ENCODE measurements at regions not wholly inside any gene's neighbourhood (a gene's known extent, or its start where the extent isn't known, plus 50 kb on each side); places are given as distances from the start of the nearest gene placed in this dataset.

DNA sequence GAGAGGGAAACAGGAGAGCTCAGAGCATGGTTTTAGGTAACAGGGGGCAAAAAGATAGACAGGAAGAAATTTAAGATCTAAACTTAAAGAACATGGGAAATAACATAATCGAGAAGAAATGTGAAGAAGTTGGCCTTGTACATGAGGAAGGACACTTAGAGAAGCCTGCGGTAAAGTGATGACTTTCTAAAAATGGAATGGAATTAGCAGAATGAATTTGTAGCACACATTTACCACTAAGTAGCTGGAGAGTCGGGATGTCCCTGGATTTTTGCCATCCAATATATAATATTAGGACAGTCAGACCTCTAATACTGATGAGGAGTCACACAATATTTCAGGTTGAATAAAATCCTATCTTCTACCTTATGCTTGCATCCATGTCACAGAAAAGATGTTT is 77.7 kb upstream of the C1orf87 start:
- Histone ChIP-seq H4K20me1 (ENCODE audit: insufficient read depth) (no peaks in the 10 kb centered on the region), H3K4me2 (ENCODE audit: low read length) (no peak overlapping the region), H3K79me2 (ENCODE audit: insufficient read depth, low read length) (no peaks in the 10 kb centered on the region), H3K9me3 (ENCODE audit: control insufficient read depth in 1 of 2, insufficient read depth in 1 of 2, low read depth in 1 of 2, low read length in 2 of 2) (no peaks in the 10 kb centered on the region), H3K9ac (ENCODE audit: low read length) (no peak overlapping the region), H3K9me2 (ENCODE audit: insufficient read depth) (no peaks in the 10 kb centered on the region), H3K27me3 (ENCODE audit: insufficient read depth, low read length) (peaks cover 38% of the 10 kb centered on the region), H3K27ac (ENCODE audit: low read depth, low read length) (no peak overlapping the region), H3K36me3 (ENCODE audit: control insufficient read depth in 1 of 2, insufficient read depth in 2 of 2, low read length in 2 of 2) (no peaks in the 10 kb centered on the region), H3K4me1 (ENCODE audit: control insufficient read depth in 1 of 2, insufficient read depth in 2 of 2, low read length in 2 of 2) (no peaks in the 10 kb centered on the region), H3K4me3 (replicated peaks in 1 of 2; ENCODE audit: low read depth in 1 of 2, low read length in 2 of 2) (no peak overlapping the region), H2AFZ (ENCODE audit: low read depth, low read length, poor library complexity, severe bottlenecking) (no peak overlapping the region)
- intact Hi-C loops (cut with micrococcal nuclease) = loop anchor here (10.0 kb wide), 2 partner anchors 1303 to 1693 kb away; no protein-coding TSS in a partner anchor
- RAD21 ChIA-PET (ENCODE audit: low non-redundant PET in 1 of 2, low total read pairs in 2 of 2, uncharacterized antibody in 2 of 2, unreplicated experiment in 2 of 2) = no interaction called here
- DNase-seq (ENCODE audit: low read depth, low spot score) (no peak), ATAC-seq (no peak)
- CTCF ChIA-PET = no interaction called here
- no TSS peak for BruUV-seq (replicated peaks)
- POLR2A ChIA-PET = no interaction called here
- TF ChIP-seq, protein P1, sequence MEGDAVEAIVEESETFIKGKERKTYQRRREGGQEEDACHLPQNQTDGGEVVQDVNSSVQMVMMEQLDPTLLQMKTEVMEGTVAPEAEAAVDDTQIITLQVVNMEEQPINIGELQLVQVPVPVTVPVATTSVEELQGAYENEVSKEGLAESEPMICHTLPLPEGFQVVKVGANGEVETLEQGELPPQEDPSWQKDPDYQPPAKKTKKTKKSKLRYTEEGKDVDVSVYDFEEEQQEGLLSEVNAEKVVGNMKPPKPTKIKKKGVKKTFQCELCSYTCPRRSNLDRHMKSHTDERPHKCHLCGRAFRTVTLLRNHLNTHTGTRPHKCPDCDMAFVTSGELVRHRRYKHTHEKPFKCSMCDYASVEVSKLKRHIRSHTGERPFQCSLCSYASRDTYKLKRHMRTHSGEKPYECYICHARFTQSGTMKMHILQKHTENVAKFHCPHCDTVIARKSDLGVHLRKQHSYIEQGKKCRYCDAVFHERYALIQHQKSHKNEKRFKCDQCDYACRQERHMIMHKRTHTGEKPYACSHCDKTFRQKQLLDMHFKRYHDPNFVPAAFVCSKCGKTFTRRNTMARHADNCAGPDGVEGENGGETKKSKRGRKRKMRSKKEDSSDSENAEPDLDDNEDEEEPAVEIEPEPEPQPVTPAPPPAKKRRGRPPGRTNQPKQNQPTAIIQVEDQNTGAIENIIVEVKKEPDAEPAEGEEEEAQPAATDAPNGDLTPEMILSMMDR (IDR thresholded peaks at IDR 0.05 in 2 of 3, conservative IDR thresholded peaks at IDR 0.05 in 1 of 3; ENCODE audit: borderline replicate concordance in 1 of 3, insufficient read depth in 1 of 3, low read depth in 2 of 3, low read length in 2 of 3) = no peak
- TF ChIP-seq CBX3 (IDR thresholded peaks at IDR 0.05; ENCODE audit: low read depth) = no peak
- TF ChIP-seq TCF7L2 (IDR thresholded peaks at IDR 0.05; ENCODE audit: borderline replicate concordance, extremely low read depth, insufficient read depth, insufficient read length) = no peak
- TF ChIP-seq JUND (IDR thresholded peaks at IDR 0.05) = no peak
- no peak for TF ChIP-seq ELF1 (IDR thresholded peaks at IDR 0.05; ENCODE audit: borderline replicate concordance, low read depth)
- TF ChIP-seq SP1 (IDR thresholded peaks at IDR 0.05; ENCODE audit: low read depth) = no peak
- no peak for TF ChIP-seq EGR1 (IDR thresholded peaks at IDR 0.05; ENCODE audit: low read depth)
- no peak for TF ChIP-seq CEBPB (IDR thresholded peaks at IDR 0.05; ENCODE audit: low read depth)
- no peak for TF ChIP-seq ZFX (IDR thresholded peaks at IDR 0.05)
- no peak for TF ChIP-seq SIN3A (IDR thresholded peaks at IDR 0.05; ENCODE audit: low read depth)
- TF ChIP-seq POLR2A (IDR thresholded peaks at IDR 0.05; ENCODE audit: borderline replicate concordance, extremely low read depth, insufficient read depth, insufficient read length) = no peak

DNA sequence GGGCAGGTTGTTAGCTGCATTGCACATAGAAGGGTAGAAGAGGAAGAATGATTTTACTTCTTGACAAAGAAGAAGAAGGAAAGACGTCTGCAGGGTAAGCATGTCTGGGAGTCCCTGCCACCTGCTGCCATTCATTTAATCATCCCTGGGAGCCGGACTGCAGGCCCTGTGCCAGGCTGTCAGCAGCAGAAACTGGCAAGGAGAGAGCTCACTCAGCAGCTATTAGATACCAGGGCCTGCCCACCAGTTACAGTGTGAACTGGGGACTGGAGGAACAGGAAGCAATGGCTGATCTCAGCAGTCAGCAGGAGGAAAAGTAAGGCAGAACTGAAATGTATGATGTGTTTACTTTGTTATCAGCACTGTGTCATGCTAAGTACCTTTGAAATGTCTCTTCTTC is 75.7 kb upstream of the C1orf87 start:
- Histone ChIP-seq H3K9me2 (ENCODE audit: insufficient read depth) (no peaks in the 10 kb centered on the region), H3K27ac (ENCODE audit: low read depth, low read length) (no peak overlapping the region), H2AFZ (ENCODE audit: low read depth, low read length, poor library complexity, severe bottlenecking) (no peak overlapping the region), H3K4me3 (replicated peaks in 1 of 2; ENCODE audit: low read depth in 1 of 2, low read length in 2 of 2) (no peak overlapping the region), H3K9ac (ENCODE audit: low read length) (no peak overlapping the region), H3K27me3 (ENCODE audit: insufficient read depth, low read length) (peaks cover 38% of the 10 kb centered on the region), H4K20me1 (ENCODE audit: insufficient read depth) (no peaks in the 10 kb centered on the region), H3K9me3 (ENCODE audit: control insufficient read depth in 1 of 2, insufficient read depth in 1 of 2, low read depth in 1 of 2, low read length in 2 of 2) (no peaks in the 10 kb centered on the region), H3K36me3 (ENCODE audit: control insufficient read depth in 1 of 2, insufficient read depth in 2 of 2, low read length in 2 of 2) (no peaks in the 10 kb centered on the region), H3K4me1 (ENCODE audit: control insufficient read depth in 1 of 2, insufficient read depth in 2 of 2, low read length in 2 of 2) (no peaks in the 10 kb centered on the region), H3K4me2 (ENCODE audit: low read length) (no peak overlapping the region), H3K79me2 (ENCODE audit: insufficient read depth, low read length) (no peaks in the 10 kb centered on the region)
- RAD21 ChIA-PET (ENCODE audit: low non-redundant PET in 1 of 2, low total read pairs in 2 of 2, uncharacterized antibody in 2 of 2, unreplicated experiment in 2 of 2) = no interaction called here
- CTCF ChIA-PET = no interaction called here
- ATAC-seq (no peak), DNase-seq (ENCODE audit: low read depth, low spot score) (no peak)
- POLR2A ChIA-PET = no interaction called here
- intact Hi-C loops (cut with micrococcal nuclease) = no loop called here
- TF ChIP-seq POLR2A (IDR thresholded peaks at IDR 0.05; ENCODE audit: borderline replicate concordance, extremely low read depth, insufficient read depth, insufficient read length) (no peak), EZH2 (IDR thresholded peaks at IDR 0.05) (no peak), POLR2AphosphoS5 (IDR thresholded peaks at IDR 0.05; ENCODE audit: low read depth, low read length) (no peak), RAD21 (IDR thresholded peaks at IDR 0.05; ENCODE audit: low read depth) (no peak), ZFX (IDR thresholded peaks at IDR 0.05) (no peak), TCF7L2 (IDR thresholded peaks at IDR 0.05; ENCODE audit: borderline replicate concordance, extremely low read depth, insufficient read depth, insufficient read length) (no peak)
- TF ChIP-seq, protein P2, sequence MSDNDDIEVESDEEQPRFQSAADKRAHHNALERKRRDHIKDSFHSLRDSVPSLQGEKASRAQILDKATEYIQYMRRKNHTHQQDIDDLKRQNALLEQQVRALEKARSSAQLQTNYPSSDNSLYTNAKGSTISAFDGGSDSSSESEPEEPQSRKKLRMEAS (IDR thresholded peaks at IDR 0.05) = no peak
- no TSS peak for BruUV-seq (replicated peaks)

Measured in HCT116 (cell line).